NOMO-1 (cell line): ENCODE measurements at regions not wholly inside any gene's neighbourhood (a gene's known extent, or its start where the extent isn't known, plus 50 kb on each side); places are given as distances from the start of the nearest gene placed in this dataset.
"Not testable (repeated sequence)": the region's sequence is repeated elsewhere in the genome, so short reads cannot be mapped to it uniquely, and the experiment has no call there.

Experiments
- DNase-seq, 2 experiments: peaks; one replicate each; lab custom pipeline; 2025; ENCODE audit not compliant: unreplicated experiment in 2 of 2; lab: John Stamatoyannopoulos, UW

GRCh38 chr2:4221845-4222244, 518.5 kb downstream of the DCDC2C start:
- no peak for DNase-seq

GRCh38 chr2:4244422-4244821, 541.0 kb downstream of the DCDC2C start:
- DNase-seq, result not testable (repeated sequence)

GRCh38 chr2:4246364-4247131, 543.2 kb downstream of the DCDC2C start:
- no peak for DNase-seq

- DNase-seq, result no peak
Measured at GRCh38 chr2:4247791-4248190, 544.4 kb downstream of the DCDC2C start.

- DNase-seq, result no peak
Measured at GRCh38 chr2:4255491-4255890, 552.1 kb downstream of the DCDC2C start.

- DNase-seq, result no peak
Measured at GRCh38 chr2:4256351-4256750, 553.0 kb downstream of the DCDC2C start.

- DNase-seq, result no peak
Measured at GRCh38 chr2:4258563-4258962, 555.2 kb downstream of the DCDC2C start.

GRCh38 chr2:4265936-4266335, 562.6 kb downstream of the DCDC2C start:
- no peak for DNase-seq

GRCh38 chr2:4269885-4270284, 566.5 kb downstream of the DCDC2C start:
- DNase-seq, result no peak

GRCh38 chr2:4272261-4272858, 569.0 kb downstream of the DCDC2C start:
- DNase-seq, result no peak

- no peak for DNase-seq
Measured at GRCh38 chr2:4278392-4278791, 575.0 kb downstream of the DCDC2C start.

GRCh38 chr2:4279431-4279830, 576.1 kb downstream of the DCDC2C start:
- no peak for DNase-seq

GRCh38 chr2:4291430-4291829, 588.1 kb downstream of the DCDC2C start:
- DNase-seq, result no peak

GRCh38 chr2:4295680-4296079, 592.3 kb downstream of the DCDC2C start:
- DNase-seq, result no peak

GRCh38 chr2:4300616-4301015, 597.2 kb downstream of the DCDC2C start:
- DNase-seq, result no peak

- DNase-seq, result no peak
Measured at GRCh38 chr2:4324531-4324930, 621.2 kb downstream of the DCDC2C start.

- no peak for DNase-seq
Measured at GRCh38 chr2:4336864-4337263, 633.5 kb downstream of the DCDC2C start.

GRCh38 chr2:4338345-4338744, 635.0 kb downstream of the DCDC2C start:
- DNase-seq, result no peak

- no peak for DNase-seq
Measured at GRCh38 chr2:4340536-4340935, 637.2 kb downstream of the DCDC2C start.

GRCh38 chr2:4346628-4347027, 643.3 kb downstream of the DCDC2C start:
- DNase-seq, result no peak

GRCh38 chr2:4353668-4354067, 650.3 kb downstream of the DCDC2C start:
- DNase-seq, result no peak

GRCh38 chr2:4354164-4354563, 650.8 kb downstream of the DCDC2C start:
- no peak for DNase-seq
